ENCODE measurements at regions not wholly inside any gene's neighbourhood (a gene's known extent, or its start where the extent isn't known, plus 50 kb on each side); places are given as distances from the start of the nearest gene placed in this dataset.
A peak's percentile ranks its signal among the peaks of the same experiment; 100 is the strongest.

DNA sequence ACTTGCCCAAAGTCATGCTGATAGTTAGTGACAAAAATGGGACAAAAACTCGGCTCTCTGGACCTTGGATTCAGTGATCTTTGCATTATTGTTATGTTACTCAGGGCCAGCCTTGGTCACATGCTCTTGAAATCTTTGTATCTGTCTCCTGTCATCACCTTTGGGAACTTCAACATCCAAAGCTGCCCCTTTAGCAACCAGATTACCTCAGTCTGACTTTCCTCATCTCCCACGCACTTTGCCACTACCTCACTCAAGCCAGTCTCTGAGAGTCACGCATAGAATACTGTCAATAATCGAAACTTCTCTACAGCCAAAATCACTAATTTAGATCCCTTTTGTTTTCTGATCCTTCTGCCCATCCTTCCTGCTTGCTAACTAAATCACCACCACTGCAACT is 90.8 kb upstream of the DAAM1 start:
- DNase-seq (ENCODE audit: extremely low read depth in 1 of 11, low read depth in 9 of 11, low spot score in 4 of 11) = no peak

DNA sequence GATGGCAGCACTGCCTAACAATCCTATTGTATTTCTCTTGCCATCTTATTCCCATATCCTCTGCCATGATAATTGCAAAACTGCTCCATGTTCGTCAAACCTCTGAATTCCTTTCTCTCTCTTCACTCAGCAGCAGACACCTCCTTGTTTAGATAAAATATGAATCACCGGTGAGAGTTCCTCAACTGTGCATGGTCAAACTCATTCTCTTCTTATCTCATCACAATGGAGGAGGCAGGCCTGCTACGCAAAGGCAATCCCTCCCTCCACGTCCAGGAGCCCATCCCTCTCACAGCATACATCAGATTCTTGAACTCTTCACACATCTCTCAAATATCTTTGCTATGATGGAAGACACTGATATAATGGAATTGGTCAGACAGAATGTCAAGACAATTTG is 90.1 kb upstream of the DAAM1 start:
- DNase-seq (ENCODE audit: extremely low read depth in 1 of 11, low read depth in 9 of 11, low spot score in 4 of 11) = no peak

DNA sequence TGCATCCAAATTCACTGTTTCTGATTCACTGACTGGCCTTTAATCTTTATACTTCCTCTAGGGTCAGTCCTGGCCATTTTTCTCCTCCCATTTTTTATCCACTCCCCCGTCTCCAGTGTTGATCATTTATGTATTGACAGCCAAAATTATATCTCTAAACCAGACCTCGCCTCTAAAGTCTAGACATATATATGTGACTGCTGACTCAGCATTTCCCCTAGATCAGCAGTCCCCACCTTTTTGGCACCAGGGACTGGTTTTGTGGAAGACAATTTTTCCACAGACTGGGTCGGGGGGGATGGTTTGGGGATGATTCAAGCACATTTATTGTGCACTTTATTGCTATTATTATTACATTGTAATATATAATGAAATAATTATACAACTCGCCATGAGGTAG is 88.3 kb upstream of the DAAM1 start:
- no peak for DNase-seq (ENCODE audit: extremely low read depth in 1 of 11, low read depth in 9 of 11, low spot score in 4 of 11)

DNA sequence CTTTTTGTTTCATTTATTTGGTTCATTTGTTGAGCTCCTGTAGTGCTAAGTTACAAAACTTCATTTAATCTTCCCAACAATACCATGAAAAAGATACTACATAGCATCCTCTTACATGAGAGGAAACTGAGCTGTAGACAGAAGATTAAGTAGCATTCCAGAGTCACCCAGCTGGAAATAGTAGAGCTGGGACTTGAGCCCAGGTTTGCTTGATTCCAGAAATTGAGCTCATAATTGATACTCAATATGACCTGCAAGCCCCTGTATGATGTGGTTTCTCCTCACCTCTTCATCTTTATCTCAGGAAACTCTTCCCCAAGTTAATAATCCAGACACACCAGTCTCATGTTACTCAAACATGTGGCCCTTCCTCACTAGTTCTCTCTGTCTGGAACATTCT is 87.0 kb upstream of the DAAM1 start:
- no peak for DNase-seq (ENCODE audit: extremely low read depth in 1 of 11, low read depth in 9 of 11, low spot score in 4 of 11)

DNA sequence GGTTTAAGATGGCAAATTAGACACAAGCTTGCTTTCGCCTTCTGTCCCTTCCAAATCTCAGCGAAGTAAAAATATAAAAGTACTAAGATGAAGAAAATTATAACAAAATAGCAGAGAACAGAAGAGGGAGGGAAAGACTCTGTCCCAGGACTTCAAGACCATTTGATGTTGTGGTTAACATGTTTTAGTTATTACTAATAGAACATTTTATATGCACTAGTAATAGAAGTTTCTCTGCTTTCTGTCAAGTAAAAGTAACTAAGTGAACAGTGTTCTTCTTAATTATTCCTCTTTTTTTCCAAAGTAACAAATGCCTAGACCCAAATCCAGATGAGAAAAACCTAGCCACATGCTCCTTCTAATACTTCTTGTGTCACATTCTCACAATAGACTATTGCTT is 85.1 kb upstream of the DAAM1 start:
- no peak for DNase-seq (ENCODE audit: extremely low read depth in 1 of 11, low read depth in 9 of 11, low spot score in 4 of 11)

DNA sequence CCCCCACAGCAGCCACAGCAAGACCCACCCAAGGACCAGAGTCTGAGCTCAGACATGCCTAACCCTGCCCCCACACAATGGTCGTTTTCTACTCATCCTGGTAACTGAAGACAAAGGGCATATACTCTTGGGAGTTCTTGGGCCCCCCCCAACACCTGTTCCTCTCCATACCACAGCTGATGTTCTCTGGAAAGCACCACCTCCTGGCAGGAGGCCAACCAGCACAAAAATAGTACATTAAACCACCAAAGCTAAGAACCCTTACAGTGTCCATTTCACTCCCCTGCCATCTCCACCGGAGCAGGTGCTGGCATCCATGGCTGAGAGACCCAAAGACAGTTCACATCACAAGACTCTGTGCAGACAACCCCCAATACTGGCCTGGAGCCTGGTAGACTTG is 80.6 kb upstream of the DAAM1 start:
- no peak for DNase-seq (ENCODE audit: extremely low read depth in 1 of 11, low read depth in 9 of 11, low spot score in 4 of 11)

DNA sequence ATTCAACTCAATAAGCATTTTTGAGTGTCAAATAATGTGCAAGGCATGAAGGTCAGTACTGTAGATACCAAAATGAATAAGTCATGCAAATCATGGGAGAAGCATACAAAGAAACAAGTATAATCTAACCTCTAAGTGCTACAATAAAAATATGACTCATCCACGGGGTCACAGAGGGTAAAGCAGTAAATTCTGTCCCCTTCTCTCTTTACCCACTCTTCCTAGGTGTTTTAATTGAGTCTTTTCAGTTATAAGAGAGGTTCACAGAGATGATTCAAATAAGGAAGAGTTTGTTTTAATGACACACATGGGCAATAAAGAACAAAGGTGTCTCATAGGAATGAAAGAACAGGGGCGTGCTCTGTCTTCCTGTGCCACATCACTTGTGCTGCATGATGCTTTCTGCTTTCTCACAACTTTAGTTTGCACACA is 71.5 kb upstream of the DAAM1 start:
- DNase-seq (ENCODE audit: extremely low read depth in 1 of 11, low read depth in 9 of 11, low spot score in 4 of 11) = no peak

DNA sequence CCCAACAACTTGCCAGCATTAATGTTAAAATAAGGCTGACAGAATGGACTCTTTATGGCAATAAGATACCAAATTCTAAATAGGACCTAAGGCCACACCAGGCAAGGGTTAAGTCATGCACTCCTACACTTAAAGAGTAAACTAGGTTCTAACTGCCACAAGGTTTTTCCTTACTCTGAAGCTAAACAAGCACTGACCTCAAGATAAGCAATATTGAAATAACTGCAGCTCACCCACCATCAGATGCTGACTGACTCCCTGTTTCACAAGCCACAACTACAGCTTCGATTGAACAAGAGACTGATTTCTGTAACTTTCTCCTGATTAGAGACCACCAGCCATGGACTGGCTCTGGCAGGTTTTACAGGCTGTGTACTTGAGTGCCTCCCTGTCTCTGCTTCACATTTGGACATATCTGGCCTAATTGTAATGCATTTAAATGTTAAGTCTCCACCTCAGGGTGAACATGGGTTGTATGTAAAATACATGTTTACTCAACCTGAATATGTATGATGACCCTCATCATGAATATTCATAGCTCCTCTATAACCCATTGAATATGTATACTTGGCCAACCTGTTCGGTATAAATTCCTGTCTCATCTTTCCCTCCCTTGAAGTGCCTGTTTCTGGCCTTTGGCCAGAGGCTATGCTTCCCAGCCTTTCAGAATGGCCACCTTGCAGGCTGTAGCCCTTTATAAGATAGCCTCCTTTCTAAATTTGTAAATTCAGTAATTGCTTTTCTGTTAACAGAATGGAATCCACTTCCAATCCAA is 70.5 kb upstream of the DAAM1 start:
- DNase-seq (ENCODE audit: extremely low read depth in 1 of 11, low read depth in 9 of 11, low spot score in 4 of 11) = no peak

DNA sequence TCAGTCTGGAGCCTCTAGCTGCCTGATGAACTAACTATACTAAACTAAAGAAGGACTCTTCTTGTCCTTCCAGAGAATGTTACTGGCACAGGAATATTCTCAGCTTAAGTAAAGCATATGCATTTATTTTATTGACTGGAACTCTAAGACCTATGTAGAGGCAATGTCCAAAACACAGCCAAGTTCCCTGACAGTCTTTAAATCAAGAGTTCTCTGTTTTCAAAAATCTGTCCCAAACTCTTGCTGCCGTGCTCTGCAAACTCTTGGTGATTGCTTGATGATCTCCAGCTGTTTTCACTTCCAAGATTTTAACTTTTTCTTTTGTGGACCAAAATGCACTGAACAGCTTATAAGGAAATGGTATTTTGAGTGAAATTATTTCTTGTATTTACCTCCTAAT is 67.5 kb upstream of the DAAM1 start:
- DNase-seq (ENCODE audit: extremely low read depth in 1 of 11, low read depth in 9 of 11, low spot score in 4 of 11) = peak in 5 of 11 donors; percentile 49 to 69 (median 66)

DNA sequence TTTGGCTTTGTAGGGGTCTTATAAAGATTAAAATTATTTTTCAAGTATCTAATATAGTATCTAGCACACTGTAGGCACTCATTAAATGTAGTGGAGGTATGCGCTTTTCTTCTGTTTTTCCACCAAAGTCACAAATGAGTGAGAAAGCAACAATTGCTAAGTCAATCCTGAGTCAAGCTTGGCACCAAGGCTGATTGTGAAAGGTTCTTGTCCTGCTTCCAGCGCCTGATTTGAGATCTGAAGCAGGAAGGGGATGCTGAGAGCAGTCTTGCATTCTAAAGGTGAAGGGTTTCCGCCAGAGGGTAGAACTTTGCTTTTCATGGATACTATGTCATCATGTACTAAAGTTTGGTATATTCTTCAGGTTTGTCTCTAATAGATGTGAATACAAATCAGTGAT is 64.9 kb upstream of the DAAM1 start:
- no peak for DNase-seq (ENCODE audit: extremely low read depth in 1 of 11, low read depth in 9 of 11, low spot score in 4 of 11)

DNA sequence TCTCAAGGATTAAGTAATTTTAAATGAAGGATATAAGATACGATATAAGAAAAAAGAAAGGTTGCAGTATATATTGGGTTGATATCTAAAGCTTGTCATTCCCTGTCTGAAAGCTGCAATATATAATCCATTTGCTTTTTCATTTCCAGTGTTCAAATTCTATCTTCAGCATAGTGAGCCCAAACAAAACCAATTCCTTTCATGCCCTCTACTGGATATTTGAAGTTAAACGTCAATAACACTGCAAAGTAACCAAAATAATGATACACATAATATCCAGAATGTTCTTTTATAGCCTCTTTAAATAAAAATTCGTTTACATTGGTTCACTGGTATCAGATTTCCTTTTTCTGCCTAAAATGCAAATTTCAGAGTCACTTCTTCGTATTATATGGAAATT is 64.5 kb upstream of the DAAM1 start:
- no peak for DNase-seq (ENCODE audit: extremely low read depth in 1 of 11, low read depth in 9 of 11, low spot score in 4 of 11)

DNA sequence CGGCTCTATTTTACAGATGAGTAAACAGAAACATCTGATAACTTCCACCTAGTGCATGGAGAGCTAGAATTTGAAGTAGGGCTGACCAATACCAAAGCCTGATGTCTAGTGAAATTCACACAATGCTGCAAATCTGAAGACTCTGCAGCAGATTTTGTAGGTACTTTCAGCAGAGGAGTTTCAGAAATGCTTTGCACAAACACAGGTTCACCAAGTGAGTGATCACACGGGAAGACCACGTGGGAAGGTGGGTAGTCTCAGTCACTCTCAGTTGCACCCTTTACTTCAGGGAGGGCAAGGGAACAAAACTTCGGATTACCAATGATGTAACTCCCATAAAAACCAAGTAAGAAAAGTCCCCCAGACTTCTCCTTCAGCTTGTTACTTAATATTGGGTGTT is 63.3 kb upstream of the DAAM1 start:
- no peak for DNase-seq (ENCODE audit: extremely low read depth in 1 of 11, low read depth in 9 of 11, low spot score in 4 of 11)

DNA sequence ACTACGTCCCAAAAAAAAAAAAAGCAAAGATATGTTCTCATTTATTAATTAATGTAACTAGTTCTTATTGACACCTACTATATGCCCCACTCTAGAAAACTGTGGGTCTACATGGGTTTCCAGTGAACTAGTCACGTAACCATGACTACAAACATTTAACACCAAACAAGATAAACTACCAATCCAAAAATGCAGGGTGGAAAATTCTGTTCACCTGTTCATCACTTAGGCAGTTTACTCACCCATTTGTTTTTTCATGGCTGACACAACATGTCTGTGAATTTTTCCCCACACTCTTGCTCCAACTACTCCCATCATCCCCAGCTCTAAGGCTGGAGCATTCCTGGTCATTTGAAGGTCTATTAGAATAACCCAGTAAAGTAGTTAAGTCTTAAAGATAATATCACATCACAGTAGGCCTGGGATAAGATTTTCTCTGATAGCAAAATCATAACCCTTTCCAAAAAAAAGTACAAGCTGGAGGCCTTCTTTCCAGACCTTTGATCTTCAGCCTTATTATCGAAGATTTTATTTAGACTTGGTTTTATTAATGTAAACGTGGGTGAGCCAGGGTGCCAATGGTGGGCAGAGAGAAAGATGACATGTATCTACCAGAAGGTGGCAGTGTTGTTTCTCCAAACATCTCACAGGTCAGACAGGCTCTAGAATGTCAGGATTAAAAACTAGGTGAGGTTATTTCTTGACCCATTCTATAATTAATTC is 61.6 kb upstream of the DAAM1 start:
- no peak for DNase-seq (ENCODE audit: extremely low read depth in 1 of 11, low read depth in 9 of 11, low spot score in 4 of 11)

DNA sequence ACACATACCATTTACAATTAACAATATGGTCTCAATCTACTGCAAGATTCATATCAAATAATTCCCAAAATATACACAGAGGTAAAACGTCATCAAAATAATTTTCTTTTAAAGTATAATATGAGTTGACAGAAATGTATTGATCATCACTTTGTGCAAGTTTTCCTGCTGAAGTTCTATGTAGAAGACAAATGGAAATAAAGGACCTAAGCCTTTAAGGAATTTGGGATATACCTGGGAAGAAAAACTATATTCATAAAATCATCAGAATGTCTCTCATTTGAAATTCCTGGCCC is 61.1 kb upstream of the DAAM1 start:
- DNase-seq (ENCODE audit: extremely low read depth in 1 of 11, low read depth in 9 of 11, low spot score in 4 of 11) = no peak

DNA sequence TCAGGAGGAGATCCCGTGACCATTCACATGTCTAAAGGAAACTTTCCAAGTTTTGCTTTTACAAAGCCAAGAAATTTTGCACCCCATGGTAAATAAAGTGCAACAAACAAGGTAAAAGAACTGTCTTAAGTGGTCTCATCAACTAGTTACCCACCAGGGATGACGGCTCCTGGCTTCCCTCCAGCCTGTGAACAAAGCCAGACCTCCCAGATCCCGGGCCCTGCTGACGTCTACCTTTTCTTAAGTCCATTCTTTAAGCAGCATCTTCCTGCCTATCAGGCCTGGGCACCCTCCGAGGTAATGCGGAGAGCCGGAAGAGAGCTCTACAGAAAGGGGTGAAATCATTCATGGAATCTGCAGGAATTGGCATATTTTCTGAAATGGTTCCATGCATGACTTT is 58.0 kb upstream of the DAAM1 start:
- no peak for DNase-seq (ENCODE audit: extremely low read depth in 1 of 11, low read depth in 9 of 11, low spot score in 4 of 11)

DNA sequence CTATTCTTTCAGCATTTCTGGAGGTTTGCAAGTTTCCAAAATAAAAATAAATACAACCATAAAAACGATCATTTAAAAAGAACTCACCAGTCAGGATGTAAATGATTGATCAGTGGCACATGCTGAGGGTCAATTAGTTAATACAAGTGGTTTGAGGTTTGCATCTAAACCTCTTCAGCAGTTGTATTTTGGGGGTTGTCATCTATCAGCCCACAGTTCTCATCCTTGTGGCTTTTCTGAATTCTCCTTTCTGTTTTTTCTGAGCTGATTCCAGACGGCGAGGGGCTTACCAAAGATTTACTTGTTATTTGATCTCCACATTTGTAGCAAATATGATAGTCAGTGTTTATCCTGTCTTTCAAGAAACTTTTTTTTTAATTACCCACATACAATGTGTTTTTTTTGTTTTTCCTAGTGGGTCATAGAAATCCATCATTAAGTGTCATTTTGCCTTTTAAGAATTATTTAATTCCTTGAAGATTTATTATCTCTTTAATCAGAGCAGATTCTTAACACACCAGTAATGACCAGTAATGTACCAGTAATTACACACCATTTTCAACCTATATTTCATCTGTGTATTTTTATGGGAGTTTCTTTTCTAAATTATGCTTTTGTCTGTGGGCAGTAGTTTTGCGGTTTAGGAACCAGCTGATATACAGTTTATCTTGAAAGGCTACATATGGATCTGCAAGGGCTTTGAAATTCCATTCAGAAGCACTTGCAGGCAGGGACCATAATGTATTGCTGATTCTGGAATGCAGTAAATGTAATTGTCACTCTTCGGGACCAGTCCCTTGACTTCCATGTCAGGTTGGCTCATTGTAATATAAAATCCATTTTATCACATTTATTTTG is 56.3 kb upstream of the DAAM1 start:
- DNase-seq (ENCODE audit: extremely low read depth in 1 of 11, low read depth in 9 of 11, low spot score in 4 of 11) = peak in 1 of 11 donors; percentile 58

DNA sequence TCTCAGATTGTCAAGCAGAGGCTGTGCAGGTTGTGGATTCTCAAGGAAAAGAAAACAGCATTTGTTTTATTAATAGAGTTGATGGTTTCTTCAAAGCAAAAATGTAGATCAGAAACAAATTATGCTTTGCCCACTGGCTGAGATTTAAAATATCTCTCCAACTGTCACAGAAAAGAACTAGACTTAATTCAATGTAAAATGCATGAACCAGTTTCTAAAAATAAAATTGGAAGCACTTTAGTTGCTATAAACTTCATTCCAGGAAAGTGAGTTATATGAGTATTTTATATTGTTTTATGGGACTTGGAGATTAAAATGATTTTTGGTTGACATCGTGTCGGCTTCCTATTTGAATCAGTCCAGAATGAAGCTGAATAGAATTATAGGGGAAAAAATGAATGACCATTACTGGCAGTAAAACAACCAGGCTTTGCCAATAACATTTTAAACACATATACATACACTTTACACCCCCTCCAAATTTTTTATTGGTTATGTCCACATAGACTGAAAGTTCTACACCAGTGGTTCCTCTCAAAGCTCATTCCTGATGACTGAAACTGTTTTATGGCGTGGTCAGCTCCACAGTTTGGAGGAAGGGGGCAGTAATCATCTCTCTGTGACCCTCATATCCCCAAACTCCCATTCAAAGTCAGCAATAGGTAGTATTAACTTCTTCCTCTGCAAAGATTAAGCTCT is 55.5 kb upstream of the DAAM1 start:
- peak in 1 of 11 donors; percentile 66 for DNase-seq (ENCODE audit: extremely low read depth in 1 of 11, low read depth in 9 of 11, low spot score in 4 of 11)

DNA sequence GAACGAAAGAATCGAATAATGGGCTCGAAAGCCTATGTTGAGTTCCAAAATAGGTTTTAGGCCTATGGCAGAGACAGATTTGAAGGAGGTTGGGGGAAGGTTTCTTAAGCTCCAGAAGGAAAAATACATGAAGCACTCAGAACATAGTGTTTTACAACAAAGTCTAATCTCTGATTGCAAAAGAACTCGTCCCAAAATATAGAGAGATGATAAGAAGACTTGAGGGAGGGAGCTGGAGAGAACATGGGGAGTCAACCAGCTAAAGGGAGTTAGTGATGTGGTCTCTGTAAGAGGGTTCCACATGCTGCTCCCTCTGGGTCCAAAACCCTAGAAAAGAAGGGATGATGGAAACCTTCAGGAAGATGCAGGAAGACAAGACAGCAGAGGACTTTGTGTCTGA is 54.8 kb upstream of the DAAM1 start:
- DNase-seq (ENCODE audit: extremely low read depth in 1 of 11, low read depth in 9 of 11, low spot score in 4 of 11) = no peak

DNA sequence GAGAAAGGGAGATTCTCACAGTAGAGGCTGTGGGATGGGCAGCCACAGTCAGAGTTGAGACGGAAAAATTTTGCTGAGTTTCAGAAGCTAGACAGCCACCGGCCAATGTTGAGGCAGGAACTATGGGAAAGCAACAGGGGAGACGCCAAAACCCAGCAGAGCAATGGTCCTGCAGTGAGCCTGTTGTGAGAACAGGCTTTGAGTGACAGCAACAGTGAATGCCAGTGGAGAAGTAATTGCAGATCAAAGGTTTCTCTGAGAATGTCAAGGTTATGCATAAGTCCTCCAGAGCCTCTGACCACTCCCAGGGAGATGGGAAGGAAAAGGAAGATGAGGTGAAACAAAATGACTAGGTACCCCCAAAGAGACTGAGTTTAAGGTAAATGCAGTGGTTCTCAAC is 54.2 kb upstream of the DAAM1 start:
- DNase-seq (ENCODE audit: extremely low read depth in 1 of 11, low read depth in 9 of 11, low spot score in 4 of 11) = no peak

DNA sequence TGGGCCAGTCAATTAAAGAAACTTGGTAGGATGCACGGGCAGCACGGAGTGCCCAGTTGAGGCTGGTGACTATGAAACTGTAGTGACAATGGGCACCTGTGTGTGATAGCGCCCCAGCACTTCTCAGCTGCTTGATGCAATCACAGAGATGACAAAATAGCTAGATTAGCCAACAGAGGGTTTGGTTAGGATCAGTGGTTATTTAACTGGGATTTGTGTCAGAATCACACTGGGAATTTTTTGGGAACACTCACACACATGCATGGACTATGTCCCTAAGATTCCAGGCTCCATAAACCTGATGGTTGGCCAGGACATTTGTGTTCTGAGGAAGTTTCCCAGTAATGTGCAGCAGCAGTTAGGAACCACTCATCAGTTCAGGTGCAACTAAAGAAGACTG is 51.2 kb upstream of the DAAM1 start:
- DNase-seq (ENCODE audit: extremely low read depth in 1 of 11, low read depth in 9 of 11, low spot score in 4 of 11) = no peak

Measured in renal cortex interstitium (tissue), 11 donors.